ENCODE measurements at regions not wholly inside any gene's neighbourhood (a gene's known extent, or its start where the extent isn't known, plus 50 kb on each side); places are given as distances from the start of the nearest gene placed in this dataset.

DNA sequence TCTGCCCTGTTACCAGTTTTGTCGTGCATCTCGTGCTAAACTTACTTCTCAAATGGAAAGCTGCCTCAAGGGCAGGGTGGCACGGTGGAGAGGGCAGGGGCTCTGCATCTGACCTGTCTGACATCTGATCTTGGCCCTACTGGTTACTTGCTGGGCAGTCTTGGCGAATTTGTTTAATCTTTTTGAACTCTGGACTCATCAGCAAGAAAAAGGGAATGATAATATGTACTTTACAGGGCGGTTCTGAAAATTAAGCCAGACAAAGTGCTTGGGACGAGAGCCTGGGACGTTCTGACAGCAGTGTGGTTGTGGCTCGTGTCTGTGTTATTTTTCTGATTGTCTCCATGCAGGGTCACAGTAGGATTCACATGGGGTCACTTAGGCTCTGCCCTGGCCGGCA is 659.3 kb downstream of the VRK1 start:
- ChIA-PET CTCF (no interaction called here), POLR2A (no interaction called here)
- DNase-seq (no peak), ATAC-seq (ENCODE audit: low read depth) (no peak)
- intact Hi-C loops (cut with micrococcal nuclease) = no loop called here
- H3K4me1 Mint-ChIP-seq = peaks cover 3% of the 10 kb centered on the region
- no peak overlapping the region for H3K4me3 Mint-ChIP-seq
- TF ChIP-seq, protein P1, sequence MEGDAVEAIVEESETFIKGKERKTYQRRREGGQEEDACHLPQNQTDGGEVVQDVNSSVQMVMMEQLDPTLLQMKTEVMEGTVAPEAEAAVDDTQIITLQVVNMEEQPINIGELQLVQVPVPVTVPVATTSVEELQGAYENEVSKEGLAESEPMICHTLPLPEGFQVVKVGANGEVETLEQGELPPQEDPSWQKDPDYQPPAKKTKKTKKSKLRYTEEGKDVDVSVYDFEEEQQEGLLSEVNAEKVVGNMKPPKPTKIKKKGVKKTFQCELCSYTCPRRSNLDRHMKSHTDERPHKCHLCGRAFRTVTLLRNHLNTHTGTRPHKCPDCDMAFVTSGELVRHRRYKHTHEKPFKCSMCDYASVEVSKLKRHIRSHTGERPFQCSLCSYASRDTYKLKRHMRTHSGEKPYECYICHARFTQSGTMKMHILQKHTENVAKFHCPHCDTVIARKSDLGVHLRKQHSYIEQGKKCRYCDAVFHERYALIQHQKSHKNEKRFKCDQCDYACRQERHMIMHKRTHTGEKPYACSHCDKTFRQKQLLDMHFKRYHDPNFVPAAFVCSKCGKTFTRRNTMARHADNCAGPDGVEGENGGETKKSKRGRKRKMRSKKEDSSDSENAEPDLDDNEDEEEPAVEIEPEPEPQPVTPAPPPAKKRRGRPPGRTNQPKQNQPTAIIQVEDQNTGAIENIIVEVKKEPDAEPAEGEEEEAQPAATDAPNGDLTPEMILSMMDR (IDR thresholded peaks at IDR 0.05) = no peak
- no peak overlapping the region for H3K27ac Mint-ChIP-seq
- H3K36me3 Mint-ChIP-seq (ENCODE audit: low read depth) = no peaks in the 10 kb centered on the region
- no peaks in the 10 kb centered on the region for H3K9me3 Mint-ChIP-seq
- H3K27me3 Mint-ChIP-seq = peaks cover 3% of the 10 kb centered on the region

DNA sequence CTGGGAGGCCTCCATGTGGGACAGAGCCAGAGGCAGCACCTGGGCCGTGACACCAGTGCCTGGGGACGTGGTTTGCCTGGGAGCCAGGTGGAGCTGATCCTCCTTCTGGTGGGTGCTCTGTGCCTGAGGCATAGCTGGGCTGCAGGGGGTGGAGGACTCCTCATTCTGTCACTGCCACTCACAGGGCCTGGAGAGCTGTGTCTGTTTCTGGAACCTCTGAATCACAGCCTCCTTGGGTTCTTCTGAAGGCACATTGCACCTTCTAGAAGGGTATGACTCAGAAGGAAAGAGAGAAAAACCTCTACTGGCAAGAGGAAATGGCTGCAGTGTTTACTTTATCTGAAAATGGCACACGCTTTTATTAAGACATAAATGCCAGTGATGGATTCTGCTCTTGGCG is 659.8 kb downstream of the VRK1 start:
- no peak for ATAC-seq (ENCODE audit: low read depth)
- H3K4me3 Mint-ChIP-seq = no peak overlapping the region
- intact Hi-C loops (cut with micrococcal nuclease) = no loop called here
- ChIA-PET POLR2A (no interaction called here), CTCF (no interaction called here)
- H3K36me3 Mint-ChIP-seq (ENCODE audit: low read depth) = no peaks in the 10 kb centered on the region
- H3K27ac Mint-ChIP-seq = no peak overlapping the region
- peaks cover 3% of the 10 kb centered on the region for H3K4me1 Mint-ChIP-seq
- H3K9me3 Mint-ChIP-seq = peaks cover 2% of the 10 kb centered on the region
- peaks cover 3% of the 10 kb centered on the region for H3K27me3 Mint-ChIP-seq
- TF ChIP-seq, protein P1 (IDR thresholded peaks at IDR 0.05) = no peak
- no peak for DNase-seq

DNA sequence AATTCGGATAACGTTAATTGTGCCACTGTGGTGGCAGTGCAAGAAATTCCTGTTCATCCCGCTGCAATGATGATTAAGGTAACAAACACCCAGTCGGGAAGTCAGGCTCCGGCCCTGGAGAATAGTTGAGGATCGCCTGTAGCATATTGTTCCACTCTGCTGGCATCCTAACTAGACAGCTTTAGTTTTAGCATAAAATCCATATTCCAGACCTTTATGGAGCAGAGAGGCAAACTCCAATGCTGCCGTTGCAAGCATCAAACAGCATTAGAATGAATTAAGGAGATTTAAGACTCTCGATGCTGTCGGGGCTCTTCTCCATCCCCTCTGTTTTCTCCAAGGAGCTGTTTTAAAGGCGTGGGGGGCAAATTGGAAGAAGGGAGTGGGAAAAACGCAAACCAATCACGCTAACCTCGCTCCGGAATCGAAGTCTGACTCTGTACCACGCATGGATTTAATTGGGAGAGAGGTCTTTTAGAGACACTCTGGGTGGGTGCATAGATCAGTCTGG is 660.4 kb downstream of the VRK1 start:
- ATAC-seq (ENCODE audit: low read depth) (no peak), DNase-seq (no peak)
- H3K4me3 Mint-ChIP-seq = no peak overlapping the region
- intact Hi-C loops (cut with micrococcal nuclease) = no loop called here
- no peaks in the 10 kb centered on the region for H3K36me3 Mint-ChIP-seq (ENCODE audit: low read depth)
- peaks cover 3% of the 10 kb centered on the region for H3K9me3 Mint-ChIP-seq
- TF ChIP-seq, protein P1 (IDR thresholded peaks at IDR 0.05) = no peak
- H3K27ac Mint-ChIP-seq = no peak overlapping the region
- H3K27me3 Mint-ChIP-seq = peaks cover 3% of the 10 kb centered on the region
- peaks cover 3% of the 10 kb centered on the region for H3K4me1 Mint-ChIP-seq
- ChIA-PET CTCF (no interaction called here), POLR2A (no interaction called here)

DNA sequence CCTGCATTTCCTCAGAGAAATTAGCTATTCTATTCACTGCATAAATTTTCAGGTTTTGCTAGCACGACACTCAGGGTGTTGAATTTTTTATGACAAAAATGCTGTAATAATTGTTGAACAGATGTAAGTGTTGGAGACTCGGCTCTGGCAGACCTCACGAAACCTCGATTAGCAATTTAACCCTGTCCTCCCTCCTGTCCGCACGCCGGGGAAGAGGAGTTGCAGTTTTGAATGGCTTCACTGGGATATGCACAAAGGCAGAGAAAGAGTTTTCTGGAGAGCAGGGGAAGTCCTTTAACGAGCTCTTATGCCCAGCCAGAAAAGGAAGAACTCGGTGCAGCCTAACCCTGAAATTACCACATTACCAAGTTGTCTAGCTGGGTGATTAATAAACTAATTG is 661.1 kb downstream of the VRK1 start:
- TF ChIP-seq, protein P1 (IDR thresholded peaks at IDR 0.05) = no peak
- DNase-seq (no peak), ATAC-seq (ENCODE audit: low read depth) (no peak)
- CTCF ChIA-PET = no interaction called here
- Mint-ChIP-seq H3K27ac (no peak overlapping the region), H3K4me3 (peak overlapping the region; percentile 62), H3K9me3 (peaks cover 3% of the 10 kb centered on the region), H3K4me1 (peaks cover 3% of the 10 kb centered on the region), H3K27me3 (peaks cover 3% of the 10 kb centered on the region), H3K36me3 (ENCODE audit: low read depth) (no peaks in the 10 kb centered on the region)
- POLR2A ChIA-PET = no interaction called here
- intact Hi-C loops (cut with micrococcal nuclease) = no loop called here

DNA sequence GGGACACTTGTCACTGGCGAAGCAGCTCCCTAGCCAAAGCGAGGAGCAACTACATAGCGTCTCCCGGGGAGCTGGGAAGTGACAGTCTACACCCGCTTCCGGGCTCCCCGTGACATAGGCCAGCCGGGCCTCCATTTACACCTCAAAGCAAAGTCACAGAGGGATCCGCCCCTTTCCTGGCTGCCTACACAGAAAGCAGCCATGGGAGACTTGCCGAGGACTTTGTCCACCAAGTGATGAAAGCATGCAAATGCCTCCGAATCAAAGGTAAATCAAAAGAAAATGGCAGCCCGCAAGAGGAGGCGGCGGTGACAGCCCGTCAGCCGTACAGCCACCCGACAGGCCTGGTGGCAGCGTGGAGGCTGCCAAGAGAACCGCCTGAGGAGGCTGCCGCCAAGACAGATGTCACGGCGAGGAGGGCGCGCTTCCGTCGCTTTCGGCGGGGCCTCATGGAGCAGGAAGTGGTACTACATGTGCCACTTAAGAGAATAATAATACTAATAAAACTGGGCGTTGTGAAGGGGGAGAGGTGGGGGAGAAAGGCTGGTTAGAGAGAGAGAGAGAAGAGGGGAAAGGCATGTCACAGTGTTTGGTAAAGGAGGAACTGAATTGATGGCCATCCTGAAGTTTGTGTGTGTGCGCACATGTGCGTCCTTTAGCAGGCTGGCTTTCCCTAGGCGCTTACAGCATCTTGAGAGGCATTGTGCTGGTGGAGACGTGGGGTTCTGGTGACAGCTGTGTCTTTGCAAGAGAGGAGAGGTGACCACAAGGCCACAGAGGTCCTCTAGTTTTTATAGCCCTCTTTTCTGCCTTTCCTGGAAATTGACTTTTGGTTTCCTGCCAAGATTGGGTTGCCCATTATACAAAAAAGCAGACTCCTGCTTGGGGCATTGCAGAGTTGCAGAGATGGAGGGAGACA is 661.7 kb downstream of the VRK1 start:
- ATAC-seq (ENCODE audit: low read depth) (no peak), DNase-seq (no peak)
- Mint-ChIP-seq H3K9me3 (peaks cover 3% of the 10 kb centered on the region), H3K36me3 (ENCODE audit: low read depth) (no peaks in the 10 kb centered on the region), H3K27ac (no peak overlapping the region), H3K27me3 (peaks cover 3% of the 10 kb centered on the region), H3K4me1 (peaks cover 3% of the 10 kb centered on the region), H3K4me3 (peak overlapping the region; percentile 62)
- TF ChIP-seq, protein P1 (IDR thresholded peaks at IDR 0.05) = no peak
- POLR2A ChIA-PET = no interaction called here
- intact Hi-C loops (cut with micrococcal nuclease) = no loop called here
- CTCF ChIA-PET = no interaction called here

Measured in activated B cell treated with CpG ODN at 0.5 μM for 24 hours (primary cell).